Dendritic cell treated with granulocyte-macrophage colony-stimulating factor and Interleukin-4, amounts not matched to agents 40 ng/mL and 50 ng/mL, for 4 days (primary cell): ENCODE measurements at regions not wholly inside any gene's neighbourhood (a gene's known extent, or its start where the extent isn't known, plus 50 kb on each side); places are given as distances from the start of the nearest gene placed in this dataset.
"Not testable (repeated sequence)": the region's sequence is repeated elsewhere in the genome, so short reads cannot be mapped to it uniquely, and the experiment has no call there.

Source experiments
- H3K27ac Mint-ChIP-seq: one replicate; pipeline ENCODE4 v1.8.0; 2022; ENCODE audit warnings: mild to moderate bottlenecking, mixed read lengths
- H3K27me3 Mint-ChIP-seq: one replicate; pipeline ENCODE4 v1.8.0; 2022; ENCODE audit warnings: mild to moderate bottlenecking, mixed read lengths
- H3K36me3 Mint-ChIP-seq: one replicate; pipeline ENCODE4 v1.8.0; 2022; ENCODE audit warnings: low read depth, mixed read lengths
- H3K4me1 Mint-ChIP-seq: one replicate; pipeline ENCODE4 v1.8.0; 2022; ENCODE audit warnings: low read depth, mixed read lengths
- H3K4me3 Mint-ChIP-seq: one replicate; pipeline ENCODE4 v1.8.0; 2022; ENCODE audit warnings: mild to moderate bottlenecking, moderate library complexity, mixed read lengths
- H3K9me3 Mint-ChIP-seq: one replicate; pipeline ENCODE4 v1.8.0; 2022; ENCODE audit warnings: mixed read lengths
- intact Hi-C: fragments of 100-400 bp; cut with micrococcal nuclease; formaldehyde crosslinking; loops from one replicate; pipeline ENCODE4 v1.15.0; 2022

GRCh38 chr17:5741810-5742209, 157.5 kb upstream of the NLRP1 start:
- Mint-ChIP-seq H3K27ac (no peak overlapping the region), H3K4me1 (no peaks in the 10 kb centered on the region), H3K4me3 (no peak overlapping the region), H3K36me3 (no peaks in the 10 kb centered on the region), H3K27me3 (peaks cover 21% of the 10 kb centered on the region), H3K9me3 (no peaks in the 10 kb centered on the region)
- intact Hi-C loops: no loop called here

- no peaks in the 10 kb centered on the region for H3K36me3 Mint-ChIP-seq
- no peak overlapping the region for H3K4me3 Mint-ChIP-seq
- no peak overlapping the region for H3K27ac Mint-ChIP-seq
- peaks cover 14% of the 10 kb centered on the region for H3K27me3 Mint-ChIP-seq
- no peaks in the 10 kb centered on the region for H3K4me1 Mint-ChIP-seq
- H3K9me3 Mint-ChIP-seq: no peaks in the 10 kb centered on the region
- intact Hi-C loops: no loop called here
Observed at GRCh38 chr17:5745111-5745813, 161.0 kb upstream of the NLRP1 start.

GRCh38 chr17:5747276-5747675, 163.0 kb upstream of the NLRP1 start:
- Mint-ChIP-seq H3K9me3 (no peaks in the 10 kb centered on the region), H3K27me3 (peaks cover 5% of the 10 kb centered on the region), H3K27ac (no peak overlapping the region), H3K36me3 (no peaks in the 10 kb centered on the region), H3K4me1 (no peaks in the 10 kb centered on the region), H3K4me3 (no peak overlapping the region)
- intact Hi-C loops: no loop called here

- Mint-ChIP-seq H3K9me3 (no peaks in the 10 kb centered on the region), H3K27ac (no peak overlapping the region), H3K4me1 (no peaks in the 10 kb centered on the region), H3K4me3 (no peak overlapping the region), H3K27me3 (peaks cover 5% of the 10 kb centered on the region), H3K36me3 (no peaks in the 10 kb centered on the region)
- intact Hi-C loops: no loop called here
Observed at GRCh38 chr17:5747964-5748363, 163.7 kb upstream of the NLRP1 start.

GRCh38 chr17:5753421-5753820, 169.1 kb upstream of the NLRP1 start:
- Mint-ChIP-seq H3K4me1 (no peaks in the 10 kb centered on the region), H3K27ac (no peak overlapping the region), H3K4me3 (no peak overlapping the region), H3K27me3 (peaks cover 12% of the 10 kb centered on the region), H3K36me3 (no peaks in the 10 kb centered on the region), H3K9me3 (no peaks in the 10 kb centered on the region)
- intact Hi-C loops: no loop called here

- Mint-ChIP-seq H3K4me3 (no peak overlapping the region), H3K36me3 (no peaks in the 10 kb centered on the region), H3K4me1 (no peaks in the 10 kb centered on the region), H3K9me3 (no peaks in the 10 kb centered on the region), H3K27me3 (peaks cover 17% of the 10 kb centered on the region), H3K27ac (no peak overlapping the region)
- intact Hi-C loops: no loop called here
Observed at GRCh38 chr17:5757314-5757907, 173.1 kb upstream of the NLRP1 start.

GRCh38 chr17:5758651-5759050, 174.3 kb upstream of the NLRP1 start:
- Mint-ChIP-seq H3K9me3 (no peaks in the 10 kb centered on the region), H3K36me3 (no peaks in the 10 kb centered on the region), H3K27ac (no peak overlapping the region), H3K4me3 (no peak overlapping the region), H3K4me1 (no peaks in the 10 kb centered on the region), H3K27me3 (peaks cover 14% of the 10 kb centered on the region)
- intact Hi-C loops: no loop called here

- intact Hi-C loops: no loop called here
- Mint-ChIP-seq H3K9me3 (no peaks in the 10 kb centered on the region), H3K4me3 (no peak overlapping the region), H3K27ac (no peak overlapping the region), H3K27me3 (peaks cover 12% of the 10 kb centered on the region), H3K36me3 (no peaks in the 10 kb centered on the region), H3K4me1 (no peaks in the 10 kb centered on the region)
Observed at GRCh38 chr17:5759501-5759925, 175.2 kb upstream of the NLRP1 start.

GRCh38 chr17:5762191-5762590, 177.9 kb upstream of the NLRP1 start:
- intact Hi-C loops: no loop called here
- H3K27me3 Mint-ChIP-seq: peaks cover 12% of the 10 kb centered on the region

GRCh38 chr17:5763595-5764306, 179.4 kb upstream of the NLRP1 start:
- no peak overlapping the region for H3K27ac Mint-ChIP-seq
- H3K4me3 Mint-ChIP-seq: no peak overlapping the region
- H3K27me3 Mint-ChIP-seq: peaks cover 20% of the 10 kb centered on the region
- no peaks in the 10 kb centered on the region for H3K9me3 Mint-ChIP-seq
- intact Hi-C loops: no loop called here
- no peaks in the 10 kb centered on the region for H3K4me1 Mint-ChIP-seq
- H3K36me3 Mint-ChIP-seq: no peaks in the 10 kb centered on the region

More at GRCh38 chr17:5762191-5762590, 177.9 kb upstream of the NLRP1 start:
- Mint-ChIP-seq H3K27ac (no peak overlapping the region), H3K9me3 (no peaks in the 10 kb centered on the region), H3K4me3 (no peak overlapping the region), H3K4me1 (no peaks in the 10 kb centered on the region), H3K36me3 (no peaks in the 10 kb centered on the region)

GRCh38 chr17:5769593-5770354, 185.5 kb upstream of the NLRP1 start:
- no peaks in the 10 kb centered on the region for H3K4me1 Mint-ChIP-seq
- H3K27ac Mint-ChIP-seq: no peak overlapping the region
- H3K27me3 Mint-ChIP-seq: peaks cover 24% of the 10 kb centered on the region
- H3K9me3 Mint-ChIP-seq: no peaks in the 10 kb centered on the region
- H3K36me3 Mint-ChIP-seq: no peaks in the 10 kb centered on the region
- no peak overlapping the region for H3K4me3 Mint-ChIP-seq
- intact Hi-C loops: no loop called here

GRCh38 chr17:5770441-5771270, 186.3 kb upstream of the NLRP1 start:
- intact Hi-C loops: no loop called here
- Mint-ChIP-seq H3K27ac (no peak overlapping the region), H3K27me3 (peaks cover 24% of the 10 kb centered on the region), H3K36me3 (no peaks in the 10 kb centered on the region), H3K9me3 (no peaks in the 10 kb centered on the region), H3K4me3 (no peak overlapping the region), H3K4me1 (no peaks in the 10 kb centered on the region)

GRCh38 chr17:5771271-5771577, 186.9 kb upstream of the NLRP1 start:
- H3K4me1 Mint-ChIP-seq, H3K27ac Mint-ChIP-seq, intact Hi-C loops, H3K36me3 Mint-ChIP-seq, H3K4me3 Mint-ChIP-seq, H3K9me3 Mint-ChIP-seq: not testable (repeated sequence)
- peaks cover 27% of the 10 kb centered on the region for H3K27me3 Mint-ChIP-seq
